ENCODE measurements at regions not wholly inside any gene's neighbourhood (a gene's known extent, or its start where the extent isn't known, plus 50 kb on each side); places are given as distances from the start of the nearest gene placed in this dataset.

DNA sequence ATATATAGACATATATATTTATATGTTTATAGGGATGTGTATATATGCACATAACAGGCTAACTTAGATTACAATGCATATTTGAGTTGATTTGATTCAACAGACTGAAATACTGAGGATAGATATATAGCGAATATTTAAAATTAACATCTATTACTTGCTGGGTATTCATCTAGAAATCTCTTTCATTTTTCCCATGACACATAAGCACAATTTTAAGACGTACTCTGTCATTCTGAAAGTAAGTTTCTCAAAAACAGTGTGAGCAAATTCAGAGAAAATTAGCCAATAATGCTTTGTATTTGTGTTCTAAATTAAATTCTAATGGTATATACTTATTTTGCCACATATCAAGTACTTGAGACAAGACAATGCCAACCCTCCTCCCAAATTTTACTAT lies 907.5 kb upstream of the MDGA2 start:
- Histone ChIP-seq H3K27me3 (ENCODE audit: control insufficient read depth in 4 of 4, insufficient read depth in 4 of 4, low read length in 3 of 4) (no peaks in the 10 kb centered on the region), H3K4me1 (ENCODE audit: control insufficient read depth in 4 of 4, insufficient read depth in 4 of 4, low read length in 3 of 4) (no peaks in the 10 kb centered on the region), H3K36me3 (ENCODE audit: control insufficient read depth in 4 of 4, insufficient read depth in 3 of 4, low read depth in 1 of 4, low read length in 3 of 4) (no peaks in the 10 kb centered on the region), H3K27ac (ENCODE audit: low read depth in 1 of 2, low read length in 2 of 2) (no peak overlapping the region), H3K9ac (ENCODE audit: low read depth in 1 of 2, low read length in 2 of 2) (no peak overlapping the region), H3K9me3 (ENCODE audit: control insufficient read depth in 4 of 4, low read length in 3 of 4) (no peaks in the 10 kb centered on the region), H3K4me3 (ENCODE audit: low read depth in 1 of 3, low read length in 3 of 3) (no peak overlapping the region)
- 82% methylated on average over 2 of the region's 2 CpGs for WGBS
- no peak for DNase-seq (ENCODE audit: low spot score)
- TF ChIP-seq REST (IDR thresholded peaks at IDR 0.05) = no peak
- no peak for TF ChIP-seq CTCF (IDR thresholded peaks at IDR 0.05; ENCODE audit: low read depth, low read length, missing input control)
- TF ChIP-seq GABPA (IDR thresholded peaks at IDR 0.05 in 1 of 2, conservative IDR thresholded peaks at IDR 0.05 in 1 of 2) = no peak
- TF ChIP-seq SP1 (IDR thresholded peaks at IDR 0.05) = no peak
- TF ChIP-seq NR2F2 (IDR thresholded peaks at IDR 0.05) = no peak
- TF ChIP-seq, protein P1, sequence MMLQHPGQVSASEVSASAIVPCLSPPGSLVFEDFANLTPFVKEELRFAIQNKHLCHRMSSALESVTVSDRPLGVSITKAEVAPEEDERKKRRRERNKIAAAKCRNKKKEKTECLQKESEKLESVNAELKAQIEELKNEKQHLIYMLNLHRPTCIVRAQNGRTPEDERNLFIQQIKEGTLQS (IDR thresholded peaks at IDR 0.05) = no peak
- no peak for TF ChIP-seq HNF4G (IDR thresholded peaks at IDR 0.05)
- TF ChIP-seq RAD21 (IDR thresholded peaks at IDR 0.05) = no peak

DNA sequence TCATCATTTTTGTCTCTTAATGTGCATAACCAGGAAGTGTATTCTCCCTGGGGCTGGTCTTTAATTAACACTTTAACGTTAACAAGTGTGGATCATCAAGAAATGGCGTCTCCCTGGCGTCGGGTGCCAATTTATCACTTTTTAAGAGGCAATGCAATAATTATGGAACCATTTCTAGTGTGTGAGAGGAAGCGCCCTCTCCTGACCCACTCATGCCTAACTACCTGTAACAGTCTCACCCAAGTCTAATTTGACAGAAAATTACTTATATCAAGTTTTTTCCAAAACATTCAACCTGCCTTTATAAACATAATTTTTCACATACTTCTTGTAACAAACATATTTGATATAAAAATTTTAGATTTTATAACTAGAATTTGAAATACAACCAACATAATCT lies 905.3 kb upstream of the MDGA2 start:
- no peak for DNase-seq (ENCODE audit: low spot score)
- Histone ChIP-seq H3K27me3 (ENCODE audit: control insufficient read depth in 4 of 4, insufficient read depth in 4 of 4, low read length in 3 of 4) (no peaks in the 10 kb centered on the region), H3K9me3 (ENCODE audit: control insufficient read depth in 4 of 4, low read length in 3 of 4) (no peaks in the 10 kb centered on the region), H3K36me3 (ENCODE audit: control insufficient read depth in 4 of 4, insufficient read depth in 3 of 4, low read depth in 1 of 4, low read length in 3 of 4) (no peaks in the 10 kb centered on the region), H3K27ac (ENCODE audit: low read depth in 1 of 2, low read length in 2 of 2) (no peak overlapping the region), H3K4me1 (ENCODE audit: control insufficient read depth in 4 of 4, insufficient read depth in 4 of 4, low read length in 3 of 4) (no peaks in the 10 kb centered on the region), H3K9ac (ENCODE audit: low read depth in 1 of 2, low read length in 2 of 2) (no peak overlapping the region), H3K4me3 (ENCODE audit: low read depth in 1 of 3, low read length in 3 of 3) (no peak overlapping the region)
- no peak for TF ChIP-seq GABPA (IDR thresholded peaks at IDR 0.05 in 1 of 2, conservative IDR thresholded peaks at IDR 0.05 in 1 of 2)
- no peak for TF ChIP-seq FOXA1 (IDR thresholded peaks at IDR 0.05)
- 89% methylated on average over 5 of the region's 5 CpGs for WGBS

GRCh38 chr14:48575772-48576171 lies 900.4 kb upstream of the MDGA2 start:
- Histone ChIP-seq H3K27ac (ENCODE audit: low read depth in 1 of 2, low read length in 2 of 2) (no peak overlapping the region), H3K9ac (ENCODE audit: low read depth in 1 of 2, low read length in 2 of 2) (no peak overlapping the region), H3K36me3 (ENCODE audit: control insufficient read depth in 4 of 4, insufficient read depth in 3 of 4, low read depth in 1 of 4, low read length in 3 of 4) (no peaks in the 10 kb centered on the region), H3K9me3 (ENCODE audit: control insufficient read depth in 4 of 4, low read length in 3 of 4) (no peaks in the 10 kb centered on the region), H3K4me3 (ENCODE audit: low read depth in 1 of 3, low read length in 3 of 3) (no peak overlapping the region), H3K27me3 (ENCODE audit: control insufficient read depth in 4 of 4, insufficient read depth in 4 of 4, low read length in 3 of 4) (no peaks in the 10 kb centered on the region), H3K4me1 (ENCODE audit: control insufficient read depth in 4 of 4, insufficient read depth in 4 of 4, low read length in 3 of 4) (no peaks in the 10 kb centered on the region)
- 51% methylated on average over 7 of the region's 7 CpGs for WGBS
- DNase-seq (ENCODE audit: low spot score) = no peak
- TF ChIP-seq RAD21 (IDR thresholded peaks at IDR 0.05) (no peak), ZBTB33 (IDR thresholded peaks at IDR 0.05) (no peak), JUND (IDR thresholded peaks at IDR 0.05) (no peak), HNF4A (conservative IDR thresholded peaks at IDR 0.05) (no peak), FOXA1 (IDR thresholded peaks at IDR 0.05) (no peak), REST (IDR thresholded peaks at IDR 0.05) (no peak), HNF4G (IDR thresholded peaks at IDR 0.05) (no peak), TAF1 (conservative IDR thresholded peaks at IDR 0.05) (no peak), RXRA (IDR thresholded peaks at IDR 0.05) (no peak), NR2F2 (IDR thresholded peaks at IDR 0.05) (no peak), SP1 (IDR thresholded peaks at IDR 0.05) (no peak), YY1 (IDR thresholded peaks at IDR 0.05) (no peak), EGR1 (IDR thresholded peaks at IDR 0.05; ENCODE audit: low read depth in 2 of 2) (no peak), FOXA2 (IDR thresholded peaks at IDR 0.05) (no peak)
- TF ChIP-seq, protein P1 (IDR thresholded peaks at IDR 0.05) = no peak
